BE2C (cell line): ENCODE measurements at regions not wholly inside any gene's neighbourhood (a gene's known extent, or its start where the extent isn't known, plus 50 kb on each side); places are given as distances from the start of the nearest gene placed in this dataset.

Experiments used
- DNase-seq: peaks from one replicate; pipeline ENCODE4 v3.0.0-alpha.2; 2020
- H3K27me3 ChIP-seq: fragments of 250-450 bp; sonication (Bioruptor Pico); 2 replicates; pipeline ENCODE4 v1.5.1; 2020; ENCODE audit warnings: mild to moderate bottlenecking
- H3K36me3 ChIP-seq: fragments of 250-450 bp; sonication (Bioruptor Pico); 2 replicates; pipeline ENCODE4 v1.5.1; 2020; ENCODE audit warnings: mild to moderate bottlenecking
- H3K4me1 ChIP-seq: fragments of 250-450 bp; sonication (Bioruptor Pico); 2 replicates; pipeline ENCODE4 v1.5.1; 2020
- H3K4me3 ChIP-seq: 2 replicates; pipeline ENCODE4 v1.5.1; 2011; ENCODE audit warnings: low read depth, low read length
- H3K9me3 ChIP-seq: fragments of 250-450 bp; sonication (Bioruptor Pico); 2 replicates; pipeline ENCODE4 v1.5.1; 2020
- CTCF ChIP-seq: IDR thresholded peaks from 2 replicates; pipeline ENCODE4 v1.5.1; 2012; ENCODE audit warnings: mild to moderate bottlenecking, low read depth, low read length

DNA sequence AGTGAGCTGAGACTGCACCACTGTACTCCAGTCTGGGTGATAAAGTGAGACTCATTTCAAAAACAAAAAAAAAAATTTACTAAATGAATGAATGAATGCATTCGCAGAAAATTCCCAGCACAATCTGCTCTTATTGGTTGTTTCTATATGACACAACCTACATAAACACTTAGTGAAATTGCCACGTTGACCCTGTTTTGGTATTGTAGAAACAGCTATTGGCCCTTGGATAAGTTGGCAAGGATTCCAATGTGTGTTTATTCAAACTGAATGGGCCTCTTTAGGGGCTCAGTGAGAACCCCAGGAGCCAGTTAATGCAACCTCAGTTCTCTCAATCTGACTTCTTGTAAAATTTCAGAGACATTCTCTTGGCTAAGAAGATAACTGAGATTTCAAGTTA lies 66.0 kb downstream of the HHEX start:
- Histone ChIP-seq H3K4me3 (no peak overlapping the region), H3K4me1 (no peaks in the 10 kb centered on the region)

DNA sequence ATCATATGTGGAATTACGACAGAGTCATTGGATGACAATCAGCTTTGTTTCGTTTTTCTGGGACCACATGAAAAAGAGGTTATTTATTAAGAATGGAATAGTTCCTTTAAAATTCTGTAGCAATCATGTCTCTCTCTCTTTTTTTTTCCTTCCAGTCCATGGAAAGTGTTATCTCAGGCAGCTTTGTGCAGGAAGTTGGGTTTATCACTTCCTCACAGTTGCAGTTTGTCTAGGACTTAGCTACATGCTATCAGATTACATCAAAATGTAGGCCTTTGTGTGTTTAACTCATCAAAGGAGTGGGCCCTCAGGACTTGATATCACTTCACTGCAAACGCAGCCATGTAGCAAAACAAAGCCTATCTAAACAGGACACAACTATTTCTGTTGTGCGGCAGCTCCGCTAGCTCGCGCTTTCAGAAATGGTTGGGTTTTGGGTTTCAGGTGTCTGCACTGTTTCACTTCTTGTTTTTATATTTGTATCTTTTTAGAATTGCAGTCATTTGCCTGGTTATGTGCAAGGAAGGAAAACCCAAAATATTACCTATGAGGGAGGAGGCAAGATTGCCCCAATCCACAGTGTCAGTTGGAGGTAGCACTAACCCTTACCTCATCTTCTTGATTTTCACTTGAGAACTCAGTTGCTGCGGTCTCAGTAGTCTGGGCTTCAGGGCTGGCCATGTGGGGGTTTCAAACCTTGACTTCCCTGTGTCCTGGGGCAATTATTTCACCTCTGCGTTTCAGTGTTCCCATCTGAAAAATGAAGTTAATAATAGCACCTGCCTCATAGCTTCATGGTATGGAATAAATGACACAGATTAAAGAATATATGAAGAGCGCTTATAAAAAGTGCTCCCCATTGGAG lies 66.7 kb downstream of the HHEX start:
- Histone ChIP-seq H3K4me3 (no peak overlapping the region), H3K4me1 (no peaks in the 10 kb centered on the region)
- DNase-seq, result no peak

More for the DNA sequence above, 66.0 kb downstream of the HHEX start:
- H3K36me3 ChIP-seq, result no peaks in the 10 kb centered on the region
- no peak for TF ChIP-seq CTCF
- H3K9me3 ChIP-seq, result no peaks in the 10 kb centered on the region
- H3K27me3 ChIP-seq, result no peaks in the 10 kb centered on the region
- DNase-seq, result no peak

DNA sequence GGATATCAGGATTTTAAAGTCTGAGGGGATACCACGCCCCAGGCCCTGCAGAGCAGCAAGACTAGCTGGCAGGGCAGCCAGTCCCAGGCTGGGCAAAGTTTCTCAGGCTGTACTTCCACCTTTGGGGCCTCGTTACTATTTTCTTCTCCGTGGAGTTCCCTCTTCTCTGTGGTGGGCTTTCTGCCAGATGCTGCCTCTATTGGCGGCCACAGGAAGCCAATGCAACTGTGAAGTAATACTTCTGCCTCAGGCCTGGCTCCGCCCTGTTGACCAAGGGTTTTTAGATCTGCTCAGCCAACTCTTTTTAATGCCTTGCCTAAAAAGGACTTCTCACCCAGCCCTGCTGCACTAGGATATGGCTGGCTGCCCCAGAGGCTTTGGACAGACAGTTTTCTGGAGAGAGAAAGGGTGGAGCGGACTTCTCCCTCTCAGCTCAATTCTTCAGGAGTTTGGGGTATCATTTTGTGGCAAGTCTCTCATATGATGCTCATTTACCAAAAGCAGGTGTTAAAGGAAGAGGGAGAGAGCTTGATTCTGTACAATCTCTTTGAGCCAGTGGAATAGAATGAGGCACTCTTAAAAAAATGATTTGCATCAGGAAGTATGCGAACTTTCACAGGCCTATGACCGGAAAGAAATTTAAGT lies 67.4 kb downstream of the HHEX start:
- DNase-seq, result peak; percentile 35
- no peak overlapping the region for H3K4me3 ChIP-seq
- no peaks in the 10 kb centered on the region for H3K4me1 ChIP-seq
- no peaks in the 10 kb centered on the region for H3K27me3 ChIP-seq
- no peaks in the 10 kb centered on the region for H3K9me3 ChIP-seq
- no peaks in the 10 kb centered on the region for H3K36me3 ChIP-seq
- peak; percentile 15; the same call in 1 of the 2 replicates for TF ChIP-seq CTCF

More for the DNA sequence above, 66.7 kb downstream of the HHEX start:
- no peaks in the 10 kb centered on the region for H3K27me3 ChIP-seq
- TF ChIP-seq CTCF, result no peak
- no peaks in the 10 kb centered on the region for H3K9me3 ChIP-seq
- no peaks in the 10 kb centered on the region for H3K36me3 ChIP-seq

- TF ChIP-seq CTCF, result no peak
- no peaks in the 10 kb centered on the region for H3K9me3 ChIP-seq
- no peaks in the 10 kb centered on the region for H3K4me1 ChIP-seq
- no peaks in the 10 kb centered on the region for H3K27me3 ChIP-seq
- H3K4me3 ChIP-seq, result no peak overlapping the region
- no peaks in the 10 kb centered on the region for H3K36me3 ChIP-seq
- no peak for DNase-seq
Measured at GRCh38 chr10:92757711-92758104, 68.0 kb downstream of the HHEX start.

- Histone ChIP-seq H3K4me3 (no peak overlapping the region), H3K9me3 (no peaks in the 10 kb centered on the region), H3K36me3 (no peaks in the 10 kb centered on the region), H3K4me1 (no peaks in the 10 kb centered on the region), H3K27me3 (no peaks in the 10 kb centered on the region)
- no peak for DNase-seq
- TF ChIP-seq CTCF, result no peak
Measured at GRCh38 chr10:92758594-92758993, 68.8 kb downstream of the HHEX start.

GRCh38 chr10:92760609-92761008 lies 70.9 kb downstream of the HHEX start:
- Histone ChIP-seq H3K36me3 (no peaks in the 10 kb centered on the region), H3K9me3 (no peaks in the 10 kb centered on the region), H3K4me1 (no peaks in the 10 kb centered on the region), H3K4me3 (no peak overlapping the region), H3K27me3 (no peaks in the 10 kb centered on the region)
- DNase-seq, result no peak
- no peak for TF ChIP-seq CTCF
